Chondrocyte (in vitro differentiated cells): ENCODE measurements at regions not wholly inside any gene's neighbourhood (a gene's known extent, or its start where the extent isn't known, plus 50 kb on each side); places are given as distances from the start of the nearest gene placed in this dataset.

Source experiments
- DNase-seq: peaks from one replicate; pipeline ENCODE4 v3.0.0; 2021; ENCODE audit warnings: mixed read lengths, low spot score
- H3K27ac Mint-ChIP-seq: one replicate; pipeline ENCODE4 v1.8.0; 2021; ENCODE audit warnings: mild to moderate bottlenecking, moderate library complexity, mixed read lengths; ENCODE audit not compliant: unreplicated experiment
- H3K27me3 Mint-ChIP-seq: 2 replicates; pipeline ENCODE4 v1.8.0; 2021; ENCODE audit warnings: low read depth, mixed read lengths
- H3K36me3 Mint-ChIP-seq: 2 replicates; pipeline ENCODE4 v1.8.0; 2021; ENCODE audit warnings: low read depth, mixed read lengths
- H3K4me1 Mint-ChIP-seq: 2 replicates; pipeline ENCODE4 v1.8.0; 2021; ENCODE audit warnings: low read depth, mild to moderate bottlenecking, mixed read lengths
- H3K4me3 Mint-ChIP-seq: one replicate; pipeline ENCODE4 v1.8.0; 2021; ENCODE audit warnings: mild to moderate bottlenecking, moderate library complexity, mixed read lengths; ENCODE audit not compliant: unreplicated experiment
- H3K9me3 Mint-ChIP-seq: 2 replicates; pipeline ENCODE4 v1.8.0; 2021; ENCODE audit warnings: low read depth, mixed read lengths
- TF ChIP-seq, protein P1 (sequence below): fragments of 200-600 bp; sonication (generic); IDR thresholded peaks from 2 replicates; pipeline ENCODE4 v1.5.0; 2021; ENCODE audit warnings: antibody characterized with exemption, mild to moderate bottlenecking, moderate library complexity

- no peaks in the 10 kb centered on the region for H3K9me3 Mint-ChIP-seq
- no peaks in the 10 kb centered on the region for H3K36me3 Mint-ChIP-seq
- no peak overlapping the region for H3K27ac Mint-ChIP-seq
- H3K4me3 Mint-ChIP-seq = no peak overlapping the region
- DNase-seq = no peak
- TF ChIP-seq, protein P1, sequence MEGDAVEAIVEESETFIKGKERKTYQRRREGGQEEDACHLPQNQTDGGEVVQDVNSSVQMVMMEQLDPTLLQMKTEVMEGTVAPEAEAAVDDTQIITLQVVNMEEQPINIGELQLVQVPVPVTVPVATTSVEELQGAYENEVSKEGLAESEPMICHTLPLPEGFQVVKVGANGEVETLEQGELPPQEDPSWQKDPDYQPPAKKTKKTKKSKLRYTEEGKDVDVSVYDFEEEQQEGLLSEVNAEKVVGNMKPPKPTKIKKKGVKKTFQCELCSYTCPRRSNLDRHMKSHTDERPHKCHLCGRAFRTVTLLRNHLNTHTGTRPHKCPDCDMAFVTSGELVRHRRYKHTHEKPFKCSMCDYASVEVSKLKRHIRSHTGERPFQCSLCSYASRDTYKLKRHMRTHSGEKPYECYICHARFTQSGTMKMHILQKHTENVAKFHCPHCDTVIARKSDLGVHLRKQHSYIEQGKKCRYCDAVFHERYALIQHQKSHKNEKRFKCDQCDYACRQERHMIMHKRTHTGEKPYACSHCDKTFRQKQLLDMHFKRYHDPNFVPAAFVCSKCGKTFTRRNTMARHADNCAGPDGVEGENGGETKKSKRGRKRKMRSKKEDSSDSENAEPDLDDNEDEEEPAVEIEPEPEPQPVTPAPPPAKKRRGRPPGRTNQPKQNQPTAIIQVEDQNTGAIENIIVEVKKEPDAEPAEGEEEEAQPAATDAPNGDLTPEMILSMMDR = no peak
- H3K27me3 Mint-ChIP-seq = no peaks in the 10 kb centered on the region
- H3K4me1 Mint-ChIP-seq = peaks cover 12% of the 10 kb centered on the region
Observed at GRCh38 chr3:24673596-24673995, 178.9 kb upstream of the THRB start.

GRCh38 chr3:24674261-24674660 lies 179.6 kb upstream of the THRB start:
- DNase-seq = no peak
- Mint-ChIP-seq H3K4me3 (no peak overlapping the region), H3K27ac (no peak overlapping the region), H3K4me1 (peaks cover 17% of the 10 kb centered on the region), H3K27me3 (no peaks in the 10 kb centered on the region), H3K36me3 (no peaks in the 10 kb centered on the region), H3K9me3 (no peaks in the 10 kb centered on the region)
- TF ChIP-seq, protein P1 = no peak

- Mint-ChIP-seq H3K27ac (peak overlapping the region; percentile 74), H3K4me3 (no peak overlapping the region), H3K4me1 (peaks cover 30% of the 10 kb centered on the region), H3K36me3 (no peaks in the 10 kb centered on the region), H3K9me3 (peaks cover 3% of the 10 kb centered on the region), H3K27me3 (no peaks in the 10 kb centered on the region)
- no peak for DNase-seq
- TF ChIP-seq, protein P1 = no peak
Observed at GRCh38 chr3:24678021-24678420, 183.4 kb upstream of the THRB start.

- Mint-ChIP-seq H3K4me3 (no peak overlapping the region), H3K36me3 (no peaks in the 10 kb centered on the region), H3K27ac (peak overlapping the region; percentile 74), H3K4me1 (peaks cover 34% of the 10 kb centered on the region), H3K9me3 (peaks cover 3% of the 10 kb centered on the region), H3K27me3 (no peaks in the 10 kb centered on the region)
- no peak for DNase-seq
- TF ChIP-seq, protein P1 = no peak
Observed at GRCh38 chr3:24678421-24678865, 183.8 kb upstream of the THRB start.

GRCh38 chr3:24679429-24679828 lies 184.8 kb upstream of the THRB start:
- Mint-ChIP-seq H3K9me3 (peaks cover 3% of the 10 kb centered on the region), H3K27me3 (no peaks in the 10 kb centered on the region), H3K27ac (no peak overlapping the region), H3K4me3 (no peak overlapping the region), H3K4me1 (peaks cover 39% of the 10 kb centered on the region), H3K36me3 (no peaks in the 10 kb centered on the region)
- DNase-seq = no peak
- TF ChIP-seq, protein P1 = no peak
